HG03520 (cell line): ENCODE measurements at regions not wholly inside any gene's neighbourhood (a gene's known extent, or its start where the extent isn't known, plus 50 kb on each side); places are given as distances from the start of the nearest gene placed in this dataset.

Experiments used
- ATAC-seq: cut with Tn5 transposase; IDR thresholded peaks from one replicate; pipeline ENCODE4 v1.9.1; 2021; ENCODE audit warnings: mild to moderate bottlenecking, moderate library complexity; ENCODE audit not compliant: unreplicated experiment

GRCh38 chr15:45921376-45921775, 286.5 kb downstream of the SQOR start:
- ATAC-seq = no peak

- no peak for ATAC-seq
These were observed 287.1 kb downstream of the SQOR start for GRCh38 chr15:45921978-45922377.

- ATAC-seq = no peak
These were observed 306.5 kb downstream of the SQOR start for GRCh38 chr15:45941367-45941766.

GRCh38 chr15:45943240-45943639, 308.4 kb downstream of the SQOR start:
- ATAC-seq = peak; percentile 67

GRCh38 chr15:45946111-45946510, 311.3 kb downstream of the SQOR start:
- ATAC-seq = no peak

GRCh38 chr15:45948181-45948621, 313.4 kb downstream of the SQOR start:
- ATAC-seq = no peak

GRCh38 chr15:45958924-45959323, 324.1 kb downstream of the SQOR start:
- ATAC-seq = no peak

GRCh38 chr15:45962733-45963132, 327.9 kb downstream of the SQOR start:
- ATAC-seq = no peak

GRCh38 chr15:45970542-45970941, 335.7 kb downstream of the SQOR start:
- no peak for ATAC-seq

GRCh38 chr15:45980366-45980765, 345.5 kb downstream of the SQOR start:
- no peak for ATAC-seq

- ATAC-seq = no peak
These were observed 346.8 kb downstream of the SQOR start for GRCh38 chr15:45981625-45982024.

- no peak for ATAC-seq
These were observed 357.0 kb downstream of the SQOR start for GRCh38 chr15:45991863-45992262.

GRCh38 chr15:45993072-45993471, 358.2 kb downstream of the SQOR start:
- no peak for ATAC-seq

- ATAC-seq = no peak
These were observed 358.7 kb downstream of the SQOR start for GRCh38 chr15:45993508-45993907.

- ATAC-seq = no peak
These were observed 361.0 kb downstream of the SQOR start for GRCh38 chr15:45995800-45996199.

- ATAC-seq = no peak
These were observed 379.7 kb downstream of the SQOR start for GRCh38 chr15:46014532-46014931.

GRCh38 chr15:46034755-46035154, 399.9 kb downstream of the SQOR start:
- no peak for ATAC-seq

GRCh38 chr15:46039703-46040102, 404.9 kb downstream of the SQOR start:
- no peak for ATAC-seq

GRCh38 chr15:46041905-46042304, 407.1 kb downstream of the SQOR start:
- no peak for ATAC-seq

- ATAC-seq = no peak
These were observed 425.2 kb downstream of the SQOR start for GRCh38 chr15:46059921-46060594.

- no peak for ATAC-seq
These were observed 426.2 kb downstream of the SQOR start for GRCh38 chr15:46061002-46061401.

- no peak for ATAC-seq
These were observed 442.4 kb downstream of the SQOR start for GRCh38 chr15:46077220-46077619.

- ATAC-seq = no peak
These were observed 444.2 kb downstream of the SQOR start for GRCh38 chr15:46079046-46079445.
